HL-60 (cell line): ENCODE measurements at regions not wholly inside any gene's neighbourhood (a gene's known extent, or its start where the extent isn't known, plus 50 kb on each side); places are given as distances from the start of the nearest gene placed in this dataset.

Experiments used
- DNase-seq, 2 experiments: peaks; one replicate each; pipeline ENCODE4 v3.0.0-alpha.2; 2010 to 2020; ENCODE audit warnings: low read depth in 1 of 2, low spot score in 1 of 2
- H3K27ac ChIP-seq: fragments of 250-450 bp; sonication (Bioruptor Pico); replicated peaks from 2 replicates; pipeline ENCODE4 v1.5.1; 2020; ENCODE audit warnings: mild to moderate bottlenecking, moderate library complexity
- H3K27me3 ChIP-seq: fragments of 250-450 bp; sonication (Bioruptor Pico); 2 replicates; pipeline ENCODE4 v1.5.1; 2021; ENCODE audit warnings: mild to moderate bottlenecking, moderate library complexity; ENCODE audit not compliant: insufficient read depth, poor library complexity, severe bottlenecking
- H3K4me3 ChIP-seq: replicated peaks from 2 replicates; pipeline ENCODE4 v1.5.1; 2011; ENCODE audit warnings: mild to moderate bottlenecking, control low read depth, low read length; ENCODE audit not compliant: insufficient read depth
- GABPA ChIP-seq: IDR thresholded peaks from 2 replicates; pipeline ENCODE4 v1.6.1; 2012; ENCODE audit warnings: low read depth
- POLR2AphosphoS5 ChIP-seq: IDR thresholded peaks from 2 replicates; pipeline ENCODE4 v1.6.1; 2012; ENCODE audit warnings: low read depth
- REST ChIP-seq: IDR thresholded peaks from 2 replicates; pipeline ENCODE4 v1.6.1; 2012; ENCODE audit warnings: low read depth; ENCODE audit not compliant: insufficient replicate concordance
- SPI1 ChIP-seq: IDR thresholded peaks from 2 replicates; pipeline ENCODE4 v1.6.1; 2012; ENCODE audit warnings: low read depth, mild to moderate bottlenecking, borderline replicate concordance
- TF ChIP-seq, protein P1 (sequence below): IDR thresholded peaks from one replicate; pipeline ENCODE4 v1.5.1; 2011; ENCODE audit warnings: low read length, control low read depth, inconsistent platforms; ENCODE audit not compliant: insufficient read depth

- Histone ChIP-seq H3K27me3 (no peaks in the 10 kb centered on the region), H3K4me3 (no peak overlapping the region), H3K27ac (no peak overlapping the region)
- TF ChIP-seq SPI1: no peak
- TF ChIP-seq, protein P1, sequence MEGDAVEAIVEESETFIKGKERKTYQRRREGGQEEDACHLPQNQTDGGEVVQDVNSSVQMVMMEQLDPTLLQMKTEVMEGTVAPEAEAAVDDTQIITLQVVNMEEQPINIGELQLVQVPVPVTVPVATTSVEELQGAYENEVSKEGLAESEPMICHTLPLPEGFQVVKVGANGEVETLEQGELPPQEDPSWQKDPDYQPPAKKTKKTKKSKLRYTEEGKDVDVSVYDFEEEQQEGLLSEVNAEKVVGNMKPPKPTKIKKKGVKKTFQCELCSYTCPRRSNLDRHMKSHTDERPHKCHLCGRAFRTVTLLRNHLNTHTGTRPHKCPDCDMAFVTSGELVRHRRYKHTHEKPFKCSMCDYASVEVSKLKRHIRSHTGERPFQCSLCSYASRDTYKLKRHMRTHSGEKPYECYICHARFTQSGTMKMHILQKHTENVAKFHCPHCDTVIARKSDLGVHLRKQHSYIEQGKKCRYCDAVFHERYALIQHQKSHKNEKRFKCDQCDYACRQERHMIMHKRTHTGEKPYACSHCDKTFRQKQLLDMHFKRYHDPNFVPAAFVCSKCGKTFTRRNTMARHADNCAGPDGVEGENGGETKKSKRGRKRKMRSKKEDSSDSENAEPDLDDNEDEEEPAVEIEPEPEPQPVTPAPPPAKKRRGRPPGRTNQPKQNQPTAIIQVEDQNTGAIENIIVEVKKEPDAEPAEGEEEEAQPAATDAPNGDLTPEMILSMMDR: no peak
- TF ChIP-seq POLR2AphosphoS5: no peak
- no peak for TF ChIP-seq REST
- no peak for TF ChIP-seq GABPA
- no peak for DNase-seq
Observed at GRCh38 chr12:88733008-88733407, 152.7 kb upstream of the KITLG start.

DNA sequence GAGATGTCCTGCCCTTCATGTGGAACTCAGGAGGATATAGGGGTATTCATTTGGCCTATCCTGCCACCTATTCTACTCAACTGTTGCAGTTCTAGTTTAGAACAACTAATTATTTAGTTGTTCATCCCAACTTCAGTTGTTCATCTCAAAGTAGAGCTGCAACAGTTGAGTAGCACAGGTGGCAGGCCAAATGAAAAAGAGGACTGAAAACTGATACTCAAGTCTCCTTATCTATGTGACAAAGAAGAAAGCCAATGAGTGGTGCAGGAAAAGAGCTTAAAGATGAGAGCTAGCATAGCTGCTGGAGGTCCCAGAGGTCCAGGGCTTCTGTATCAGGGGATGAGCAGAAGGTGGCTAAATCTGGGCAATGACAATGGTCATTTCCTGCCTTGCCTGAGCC lies 148.9 kb upstream of the KITLG start:
- no peak for DNase-seq
- Histone ChIP-seq H3K27ac (no peak overlapping the region), H3K4me3 (no peak overlapping the region), H3K27me3 (no peaks in the 10 kb centered on the region)
- TF ChIP-seq SPI1 (no peak), REST (no peak), GABPA (no peak)

DNA sequence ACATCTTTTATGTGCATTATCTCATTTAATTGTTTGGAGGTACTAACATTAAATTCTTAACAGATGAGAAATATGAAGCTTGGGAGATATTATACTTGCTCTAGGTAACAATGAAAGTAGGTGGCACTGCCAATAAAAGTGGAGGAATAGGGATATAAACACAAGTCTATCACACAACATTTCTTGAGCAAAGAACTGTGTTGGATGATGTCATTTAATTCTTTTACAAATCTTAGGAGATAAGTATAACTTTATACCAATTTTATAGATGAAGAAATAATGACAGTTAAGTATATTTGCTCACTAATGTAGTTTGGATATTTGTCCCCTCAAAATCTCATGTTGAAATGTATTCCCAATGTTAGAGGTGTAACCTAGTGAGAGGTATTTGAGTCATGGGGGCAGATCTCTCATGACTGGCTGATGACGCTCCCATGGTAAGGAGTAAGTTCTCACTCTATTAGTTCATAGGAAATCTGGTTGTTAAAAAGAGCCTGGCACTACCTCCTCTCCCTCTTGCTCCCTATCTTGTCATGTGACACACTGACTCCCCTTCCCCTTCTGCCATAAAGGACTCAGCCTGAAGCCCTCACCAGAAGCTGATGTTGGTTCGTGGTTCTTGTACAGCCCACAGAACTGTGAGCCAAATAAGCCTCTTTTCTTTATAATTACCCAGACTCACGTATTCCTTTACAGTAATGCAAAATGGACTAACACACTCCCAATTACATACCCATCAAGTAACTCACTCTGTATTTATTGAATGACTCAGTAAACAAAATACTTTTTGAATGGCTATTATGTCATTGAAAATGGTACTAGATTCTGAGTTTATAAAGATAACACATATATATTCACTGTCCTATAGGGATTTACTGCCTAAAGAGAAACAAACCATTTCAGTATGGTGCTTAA lies 146.8 kb upstream of the KITLG start:
- Histone ChIP-seq H3K27me3 (no peaks in the 10 kb centered on the region), H3K4me3 (no peak overlapping the region), H3K27ac (no peak overlapping the region)
- no peak for TF ChIP-seq GABPA
- TF ChIP-seq REST: no peak
- no peak for DNase-seq

DNA sequence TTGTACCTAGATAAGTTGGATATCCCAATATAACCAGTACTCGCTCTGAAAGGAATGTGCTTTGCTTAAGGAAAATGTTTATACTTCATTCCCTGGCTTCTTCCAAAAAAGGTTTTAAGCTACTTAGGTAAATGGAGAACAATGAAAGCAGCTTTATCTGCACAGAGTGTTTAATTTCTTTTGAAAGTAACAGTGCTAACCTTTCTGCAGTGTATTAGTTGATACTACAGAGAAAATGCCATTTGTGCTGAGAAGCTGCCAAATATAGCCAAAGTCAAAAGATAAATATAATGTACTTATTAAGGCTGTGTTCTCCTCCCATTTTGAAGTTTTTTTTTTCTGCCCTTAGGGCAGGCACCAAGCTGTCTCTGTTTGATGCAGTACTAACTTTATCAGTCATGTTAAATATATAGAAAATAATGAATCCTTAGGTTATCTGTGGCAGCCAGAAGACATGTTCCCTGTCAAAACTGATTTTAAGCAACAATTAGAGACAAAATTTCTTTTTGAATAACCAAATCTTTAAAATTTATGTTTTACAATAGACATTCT lies 145.4 kb upstream of the KITLG start:
- TF ChIP-seq GABPA (no peak), POLR2AphosphoS5 (no peak), SPI1 (no peak), REST (no peak)
- TF ChIP-seq, protein P1: no peak

More for the DNA sequence above, 145.4 kb upstream of the KITLG start:
- Histone ChIP-seq H3K27me3 (no peaks in the 10 kb centered on the region), H3K27ac (no peak overlapping the region), H3K4me3 (no peak overlapping the region)
- DNase-seq: no peak
